Activated B cell treated with CpG ODN at 0.5 μM for 24 hours (primary cell): ENCODE measurements at regions not wholly inside any gene's neighbourhood (a gene's known extent, or its start where the extent isn't known, plus 50 kb on each side); places are given as distances from the start of the nearest gene placed in this dataset.
"Not testable (repeated sequence)": the region's sequence is repeated elsewhere in the genome, so short reads cannot be mapped to it uniquely, and the experiment has no call there.

Experiments
- ATAC-seq: fragments of 200-7000 bp; cut with Tn5 transposase; one replicate; pipeline ENCODE4 v1.10.0; 2021; ENCODE audit warnings: low read depth, mild to moderate bottlenecking, moderate library complexity
- CTCF ChIA-PET: fragments of 350-600 bp; sonication (Branson Sonifier 250); formaldehyde crosslinking; loops from one replicate; lab custom pipeline; 2021; ENCODE audit warnings: antibody characterized with exemption; lab: Charles Lee
- POLR2A ChIA-PET: fragments of 350-600 bp; sonication (Branson Sonifier 250); formaldehyde crosslinking; loops from one replicate; lab custom pipeline; 2021; ENCODE audit warnings: antibody characterized with exemption; lab: Charles Lee
- DNase-seq: peaks from one replicate; pipeline ENCODE4 v3.0.0; 2022
- H3K27ac Mint-ChIP-seq: one replicate; pipeline ENCODE4 v1.8.0; 2020; ENCODE audit warnings: mixed read lengths
- H3K27me3 Mint-ChIP-seq: one replicate; pipeline ENCODE4 v1.8.0; 2021; ENCODE audit warnings: mixed read lengths
- H3K36me3 Mint-ChIP-seq: one replicate; pipeline ENCODE4 v1.8.0; 2021; ENCODE audit warnings: low read depth, mixed read lengths
- H3K4me1 Mint-ChIP-seq: one replicate; pipeline ENCODE4 v1.8.0; 2021; ENCODE audit warnings: mixed read lengths
- H3K4me3 Mint-ChIP-seq: one replicate; pipeline ENCODE4 v1.8.0; 2020; ENCODE audit warnings: mild to moderate bottlenecking, mixed read lengths
- H3K9me3 Mint-ChIP-seq: one replicate; pipeline ENCODE4 v1.8.0; 2020; ENCODE audit warnings: mixed read lengths
- intact Hi-C: fragments of 100-400 bp; cut with micrococcal nuclease; formaldehyde crosslinking; loops from one replicate; pipeline ENCODE4 v1.15.1; 2024
- TF ChIP-seq, protein P1 (sequence below): fragments of 200-600 bp; IDR thresholded peaks from one replicate; pipeline ENCODE4 v1.8.0; 2022; ENCODE audit warnings: antibody characterized with exemption, mild to moderate bottlenecking

DNA sequence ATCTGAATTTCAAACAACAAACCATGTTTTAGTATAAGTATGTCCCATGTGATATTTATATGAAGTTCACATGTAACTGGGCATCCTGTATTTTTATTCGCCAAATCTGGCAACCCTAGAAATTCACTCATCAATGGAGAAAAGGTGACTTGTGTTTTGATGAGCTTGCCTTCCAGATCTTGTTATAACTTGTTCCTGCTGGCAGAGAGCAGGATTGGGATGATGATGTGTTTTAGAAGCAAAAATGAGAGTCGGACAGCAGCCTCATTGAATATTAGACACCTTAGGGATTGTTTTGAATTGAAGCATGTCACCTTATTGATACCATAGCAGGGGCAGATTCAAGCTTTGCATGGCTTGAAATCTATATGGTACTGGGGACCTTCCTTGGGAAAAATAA lies 85.4 kb upstream of the MED13 start:
- H3K4me3 Mint-ChIP-seq = no peak overlapping the region
- intact Hi-C loops = no loop called here
- no peaks in the 10 kb centered on the region for H3K36me3 Mint-ChIP-seq
- POLR2A ChIA-PET = no interaction called here
- TF ChIP-seq, protein P1, sequence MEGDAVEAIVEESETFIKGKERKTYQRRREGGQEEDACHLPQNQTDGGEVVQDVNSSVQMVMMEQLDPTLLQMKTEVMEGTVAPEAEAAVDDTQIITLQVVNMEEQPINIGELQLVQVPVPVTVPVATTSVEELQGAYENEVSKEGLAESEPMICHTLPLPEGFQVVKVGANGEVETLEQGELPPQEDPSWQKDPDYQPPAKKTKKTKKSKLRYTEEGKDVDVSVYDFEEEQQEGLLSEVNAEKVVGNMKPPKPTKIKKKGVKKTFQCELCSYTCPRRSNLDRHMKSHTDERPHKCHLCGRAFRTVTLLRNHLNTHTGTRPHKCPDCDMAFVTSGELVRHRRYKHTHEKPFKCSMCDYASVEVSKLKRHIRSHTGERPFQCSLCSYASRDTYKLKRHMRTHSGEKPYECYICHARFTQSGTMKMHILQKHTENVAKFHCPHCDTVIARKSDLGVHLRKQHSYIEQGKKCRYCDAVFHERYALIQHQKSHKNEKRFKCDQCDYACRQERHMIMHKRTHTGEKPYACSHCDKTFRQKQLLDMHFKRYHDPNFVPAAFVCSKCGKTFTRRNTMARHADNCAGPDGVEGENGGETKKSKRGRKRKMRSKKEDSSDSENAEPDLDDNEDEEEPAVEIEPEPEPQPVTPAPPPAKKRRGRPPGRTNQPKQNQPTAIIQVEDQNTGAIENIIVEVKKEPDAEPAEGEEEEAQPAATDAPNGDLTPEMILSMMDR = no peak
- peaks cover 10% of the 10 kb centered on the region for H3K27me3 Mint-ChIP-seq
- H3K4me1 Mint-ChIP-seq = no peaks in the 10 kb centered on the region
- DNase-seq = no peak
- H3K9me3 Mint-ChIP-seq = no peaks in the 10 kb centered on the region
- no peak for ATAC-seq
- CTCF ChIA-PET = no interaction called here
- H3K27ac Mint-ChIP-seq = no peak overlapping the region

DNA sequence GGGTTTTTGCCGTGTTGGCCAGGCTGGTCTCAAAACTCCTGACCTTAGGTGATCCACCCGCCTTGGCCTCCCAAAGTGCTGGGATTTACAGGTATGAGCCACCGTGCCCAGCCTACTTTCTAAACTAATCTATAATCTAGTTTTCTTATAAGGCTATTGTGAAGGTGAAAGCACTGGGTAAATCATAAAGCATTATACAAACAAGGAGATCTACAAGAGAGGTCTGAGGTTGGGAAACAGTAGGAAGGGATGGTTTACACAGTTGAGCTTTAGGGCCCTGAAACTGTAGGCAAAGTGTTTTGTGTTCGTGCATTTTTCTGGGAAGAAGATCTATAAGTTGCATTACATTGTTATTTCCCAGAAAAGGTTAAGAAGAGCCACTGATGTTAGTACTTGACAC lies 84.9 kb upstream of the MED13 start:
- Mint-ChIP-seq H3K36me3 (no peaks in the 10 kb centered on the region), H3K9me3 (no peaks in the 10 kb centered on the region), H3K27me3 (peaks cover 10% of the 10 kb centered on the region), H3K4me3 (no peak overlapping the region), H3K27ac (no peak overlapping the region), H3K4me1 (no peaks in the 10 kb centered on the region)
- DNase-seq (no peak), ATAC-seq (no peak)
- CTCF ChIA-PET = no interaction called here
- POLR2A ChIA-PET = no interaction called here
- TF ChIP-seq, protein P1 = no peak
- intact Hi-C loops = no loop called here

DNA sequence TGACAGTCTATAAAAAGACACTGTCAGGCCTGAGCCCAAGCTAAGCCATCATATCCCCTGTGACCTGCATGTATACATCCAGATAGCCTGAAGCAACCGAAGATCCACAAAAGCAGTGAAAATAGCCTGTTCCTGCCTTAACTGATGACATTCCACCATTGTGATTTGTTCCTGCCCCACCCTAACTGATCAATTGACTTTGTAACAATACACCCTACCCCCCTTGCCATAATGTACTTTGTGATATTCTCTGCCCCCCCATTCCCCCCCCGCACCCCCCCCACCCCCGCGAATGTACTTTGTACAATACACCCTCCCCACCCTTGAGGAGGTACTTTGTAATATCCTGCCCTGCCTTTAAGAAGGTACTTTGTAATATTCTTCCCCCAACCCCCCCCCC lies 82.2 kb upstream of the MED13 start:
- CTCF ChIA-PET = no interaction called here

DNA sequence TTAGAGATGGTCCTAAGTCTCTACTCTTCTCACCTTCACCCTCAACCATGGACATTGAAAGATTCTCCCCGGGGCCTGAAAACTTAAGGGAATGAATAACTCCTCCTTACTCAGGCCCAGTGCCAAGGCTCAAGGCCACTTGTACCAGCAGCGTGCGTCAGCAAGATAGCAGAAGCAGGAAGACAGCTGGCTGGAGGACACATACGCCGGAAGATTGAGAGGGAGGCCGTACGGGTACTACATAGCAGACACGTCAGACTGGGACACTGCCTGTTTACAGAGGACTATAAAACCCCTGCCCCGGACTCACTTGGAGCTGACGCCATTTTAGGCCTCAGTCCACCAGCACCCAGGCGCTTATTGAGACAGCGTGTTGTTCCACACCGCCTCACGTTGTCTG lies 75.8 kb upstream of the MED13 start:
- intact Hi-C loops = no loop called here
- no peak overlapping the region for H3K27ac Mint-ChIP-seq
- ChIA-PET CTCF (no interaction called here), POLR2A (no interaction called here)
- no peaks in the 10 kb centered on the region for H3K9me3 Mint-ChIP-seq
- H3K27me3 Mint-ChIP-seq = peaks cover 27% of the 10 kb centered on the region
- no peak overlapping the region for H3K4me3 Mint-ChIP-seq
- DNase-seq = no peak
- peaks cover 2% of the 10 kb centered on the region for H3K4me1 Mint-ChIP-seq
- no peaks in the 10 kb centered on the region for H3K36me3 Mint-ChIP-seq
- TF ChIP-seq, protein P1 = no peak
- ATAC-seq = no peak

More for the DNA sequence above, 82.2 kb upstream of the MED13 start:
- H3K4me3 Mint-ChIP-seq = no peak overlapping the region
- intact Hi-C loops = no loop called here
- H3K36me3 Mint-ChIP-seq = no peaks in the 10 kb centered on the region
- ATAC-seq = no peak
- TF ChIP-seq, protein P1 = no peak
- no peak for DNase-seq
- H3K27me3 Mint-ChIP-seq = peaks cover 11% of the 10 kb centered on the region
- no peaks in the 10 kb centered on the region for H3K9me3 Mint-ChIP-seq
- POLR2A ChIA-PET = no interaction called here
- no peaks in the 10 kb centered on the region for H3K4me1 Mint-ChIP-seq
- H3K27ac Mint-ChIP-seq = no peak overlapping the region

DNA sequence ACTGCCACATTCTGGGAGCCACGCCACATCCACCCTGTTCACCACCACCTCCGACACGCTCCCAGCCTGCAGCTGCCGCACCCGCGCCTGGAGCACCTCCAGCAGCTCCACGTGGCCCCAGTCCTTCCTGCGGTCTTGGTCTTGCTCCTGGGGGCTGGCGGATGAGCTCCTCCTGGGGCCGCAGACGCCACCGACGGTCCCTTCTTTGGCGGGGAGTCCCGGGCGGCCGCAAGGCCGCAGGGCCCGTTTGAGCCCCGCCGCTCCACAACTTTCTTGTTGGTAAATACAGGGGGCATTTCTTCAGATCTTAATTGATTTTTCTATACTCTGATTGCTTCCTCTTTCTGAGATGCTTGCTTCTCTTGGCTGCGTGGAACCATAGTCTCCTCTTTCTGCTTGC lies 75.3 kb upstream of the MED13 start:
- H3K27me3 Mint-ChIP-seq = peaks cover 30% of the 10 kb centered on the region
- no peak overlapping the region for H3K4me3 Mint-ChIP-seq
- intact Hi-C loops = no loop called here

DNA sequence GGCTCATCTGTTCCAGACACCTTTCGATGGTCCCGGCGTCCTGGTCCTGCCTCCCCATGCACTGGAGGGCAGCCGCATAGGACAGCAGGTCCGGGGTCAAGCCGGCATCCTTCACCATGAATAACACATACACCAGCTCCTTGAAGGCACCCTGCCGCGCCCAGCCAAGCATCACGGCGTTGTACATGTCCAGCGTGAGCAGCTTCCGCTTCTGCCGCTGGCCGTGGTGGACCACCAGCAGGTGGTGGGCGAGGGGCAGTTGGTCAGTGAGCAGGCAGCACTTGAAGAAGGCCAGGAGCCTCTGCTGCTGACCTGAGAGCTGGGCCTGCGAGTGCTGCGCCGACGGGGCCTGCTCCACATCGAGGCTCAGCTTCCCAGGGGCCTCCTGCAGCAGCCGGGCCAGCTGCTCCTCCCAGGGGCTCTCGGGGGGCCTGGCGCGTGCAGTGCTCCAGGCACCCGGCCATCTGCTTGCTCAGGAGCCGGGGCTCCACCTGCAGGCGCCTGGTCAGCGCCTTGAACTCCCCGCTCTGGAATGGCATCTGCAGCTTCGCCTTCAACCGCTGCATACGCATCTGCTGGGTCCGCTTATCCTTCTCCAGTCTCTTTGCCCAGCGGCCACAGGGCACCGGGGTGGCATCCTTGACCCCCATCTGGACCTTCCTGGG lies 74.7 kb upstream of the MED13 start:
- ATAC-seq, H3K4me3 Mint-ChIP-seq, H3K27ac Mint-ChIP-seq, CTCF ChIA-PET, DNase-seq, POLR2A ChIA-PET, H3K36me3 Mint-ChIP-seq, H3K4me1 Mint-ChIP-seq, H3K9me3 Mint-ChIP-seq, intact Hi-C loops: not testable (repeated sequence)
- peaks cover 30% of the 10 kb centered on the region for H3K27me3 Mint-ChIP-seq

More for the DNA sequence above, 75.3 kb upstream of the MED13 start:
- no peaks in the 10 kb centered on the region for H3K36me3 Mint-ChIP-seq
- H3K27ac Mint-ChIP-seq = no peak overlapping the region
- ChIA-PET CTCF (no interaction called here), POLR2A (no interaction called here)
- no peak for ATAC-seq
- H3K9me3 Mint-ChIP-seq = no peaks in the 10 kb centered on the region
- DNase-seq = no peak
- peaks cover 2% of the 10 kb centered on the region for H3K4me1 Mint-ChIP-seq
- TF ChIP-seq, protein P1 = no peak
